VCaP (cell line): ENCODE measurements at regions not wholly inside any gene's neighbourhood (a gene's known extent, or its start where the extent isn't known, plus 50 kb on each side); places are given as distances from the start of the nearest gene placed in this dataset.
A peak's percentile ranks its signal among the peaks of the same experiment; 100 is the strongest.

Source experiments
- H3K27ac ChIP-seq: fragments of 450-650 bp; 2 replicates; pipeline ENCODE4 v1.5.1; 2017
- TF ChIP-seq, protein P1 (sequence below): fragments of 450-650 bp; conservative IDR thresholded peaks from 2 replicates; pipeline ENCODE4 v1.5.1; 2017; ENCODE audit warnings: mild to moderate bottlenecking, moderate library complexity

DNA sequence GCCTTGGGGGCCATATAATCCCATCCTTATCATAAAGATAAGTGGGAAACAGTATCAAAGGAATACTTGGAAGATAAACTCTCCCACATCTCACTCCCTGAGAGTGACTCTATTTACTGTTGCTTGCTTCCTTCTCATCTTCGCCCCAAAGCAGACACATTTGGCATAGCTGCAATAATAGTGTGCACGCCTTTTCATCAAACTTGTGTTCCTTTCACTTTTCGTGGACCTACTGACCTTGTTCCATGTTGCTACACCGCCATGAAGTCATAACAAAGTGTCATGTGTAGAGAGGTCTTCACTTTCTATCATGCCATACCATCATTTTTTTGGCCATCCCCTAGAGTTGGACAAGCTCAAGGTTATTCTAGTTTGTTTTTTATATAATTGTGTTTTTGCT is 200.0 kb upstream of the MSX2 start:
- TF ChIP-seq, protein P1, sequence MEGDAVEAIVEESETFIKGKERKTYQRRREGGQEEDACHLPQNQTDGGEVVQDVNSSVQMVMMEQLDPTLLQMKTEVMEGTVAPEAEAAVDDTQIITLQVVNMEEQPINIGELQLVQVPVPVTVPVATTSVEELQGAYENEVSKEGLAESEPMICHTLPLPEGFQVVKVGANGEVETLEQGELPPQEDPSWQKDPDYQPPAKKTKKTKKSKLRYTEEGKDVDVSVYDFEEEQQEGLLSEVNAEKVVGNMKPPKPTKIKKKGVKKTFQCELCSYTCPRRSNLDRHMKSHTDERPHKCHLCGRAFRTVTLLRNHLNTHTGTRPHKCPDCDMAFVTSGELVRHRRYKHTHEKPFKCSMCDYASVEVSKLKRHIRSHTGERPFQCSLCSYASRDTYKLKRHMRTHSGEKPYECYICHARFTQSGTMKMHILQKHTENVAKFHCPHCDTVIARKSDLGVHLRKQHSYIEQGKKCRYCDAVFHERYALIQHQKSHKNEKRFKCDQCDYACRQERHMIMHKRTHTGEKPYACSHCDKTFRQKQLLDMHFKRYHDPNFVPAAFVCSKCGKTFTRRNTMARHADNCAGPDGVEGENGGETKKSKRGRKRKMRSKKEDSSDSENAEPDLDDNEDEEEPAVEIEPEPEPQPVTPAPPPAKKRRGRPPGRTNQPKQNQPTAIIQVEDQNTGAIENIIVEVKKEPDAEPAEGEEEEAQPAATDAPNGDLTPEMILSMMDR = no peak
- H3K27ac ChIP-seq = no peak overlapping the region

DNA sequence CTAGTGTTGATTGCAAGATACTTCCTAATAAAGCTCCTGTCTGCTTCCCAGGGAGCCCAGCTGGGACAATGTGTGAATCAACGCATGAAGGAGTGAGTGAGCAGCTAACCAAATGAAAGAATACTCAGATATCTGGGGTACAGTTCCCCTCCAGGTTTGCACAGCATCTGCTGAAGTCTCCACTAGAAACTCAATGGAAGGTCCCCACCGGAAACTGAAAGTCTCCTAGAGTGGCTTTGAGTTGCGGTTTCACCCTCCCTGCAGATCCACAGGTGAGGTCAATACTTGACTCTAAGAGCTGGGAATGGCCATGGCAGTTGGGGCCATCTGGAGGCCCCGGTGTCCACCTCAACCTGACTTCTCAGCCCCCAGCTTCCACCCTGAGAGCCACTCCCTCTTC is 198.2 kb upstream of the MSX2 start:
- no peak overlapping the region for H3K27ac ChIP-seq
- TF ChIP-seq, protein P1 = no peak

DNA sequence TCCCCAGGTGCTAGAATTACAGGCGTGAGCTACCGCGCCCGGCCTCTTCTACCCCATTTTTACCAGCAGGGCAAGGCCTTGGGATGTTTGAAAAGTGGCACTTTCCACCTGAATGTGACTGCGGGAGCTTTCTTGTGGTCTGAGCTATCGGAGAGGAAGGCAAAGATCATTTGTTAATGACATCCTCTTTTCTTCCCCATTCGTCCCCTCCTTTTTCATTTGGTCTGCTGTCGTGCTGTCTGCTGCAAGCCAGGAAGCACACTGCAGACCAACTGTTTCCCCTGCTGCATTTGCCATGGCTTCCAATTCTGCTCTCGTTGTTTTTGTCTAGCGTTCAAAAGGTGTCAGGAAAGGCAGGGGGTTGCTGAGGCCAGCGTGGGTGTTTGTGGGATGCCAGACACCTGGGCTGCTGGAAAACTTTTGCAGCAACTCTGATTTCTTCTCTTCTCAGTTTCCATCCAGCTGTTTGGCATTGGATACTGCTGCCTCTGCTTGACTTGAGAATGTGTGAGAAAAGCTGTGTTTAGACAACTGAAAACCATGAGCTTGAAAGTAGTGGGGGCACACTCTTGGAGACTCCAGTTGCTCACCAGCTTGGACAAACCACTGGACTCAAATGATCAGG is 196.4 kb upstream of the MSX2 start:
- H3K27ac ChIP-seq = peak overlapping the region; percentile 2; the same call in 1 of the 2 replicates

DNA sequence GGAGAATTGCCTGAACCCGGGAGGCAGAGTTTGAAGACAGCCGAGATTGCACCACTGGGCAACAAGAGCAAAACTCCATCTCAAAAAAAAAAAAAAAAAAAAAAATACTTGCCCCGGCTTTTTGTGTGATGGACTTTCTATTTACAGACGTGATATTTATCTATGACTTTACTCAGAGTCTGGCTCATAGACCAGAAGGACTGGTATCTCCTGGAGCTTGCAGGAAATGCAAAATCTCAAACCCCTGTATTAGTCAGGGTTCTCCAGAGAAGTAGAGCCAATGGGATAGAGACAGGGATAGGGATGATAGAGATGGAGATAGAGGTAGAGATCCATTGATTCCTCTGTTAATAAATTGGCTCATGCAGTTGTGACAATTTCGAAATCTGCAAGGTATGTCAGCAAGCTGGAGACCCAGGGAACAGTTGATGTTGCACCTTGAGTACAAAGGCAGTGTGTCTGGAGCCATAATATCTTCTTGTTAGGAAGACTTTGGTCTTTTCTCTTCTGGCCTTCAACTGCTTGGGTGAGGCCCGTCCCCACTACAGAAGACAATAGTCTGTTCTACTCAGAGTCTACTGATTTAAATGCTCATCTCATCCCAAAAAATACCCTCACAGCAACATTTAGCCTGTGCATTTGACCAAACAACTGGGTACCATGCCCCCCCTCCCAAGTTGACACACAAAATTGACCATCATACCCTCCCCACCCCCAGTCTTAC is 195.4 kb upstream of the MSX2 start:
- TF ChIP-seq, protein P1 = no peak
- peak overlapping the region; percentile 2; the same call in 1 of the 2 replicates for H3K27ac ChIP-seq

More for the DNA sequence above, 196.4 kb upstream of the MSX2 start:
- TF ChIP-seq, protein P1 = no peak

DNA sequence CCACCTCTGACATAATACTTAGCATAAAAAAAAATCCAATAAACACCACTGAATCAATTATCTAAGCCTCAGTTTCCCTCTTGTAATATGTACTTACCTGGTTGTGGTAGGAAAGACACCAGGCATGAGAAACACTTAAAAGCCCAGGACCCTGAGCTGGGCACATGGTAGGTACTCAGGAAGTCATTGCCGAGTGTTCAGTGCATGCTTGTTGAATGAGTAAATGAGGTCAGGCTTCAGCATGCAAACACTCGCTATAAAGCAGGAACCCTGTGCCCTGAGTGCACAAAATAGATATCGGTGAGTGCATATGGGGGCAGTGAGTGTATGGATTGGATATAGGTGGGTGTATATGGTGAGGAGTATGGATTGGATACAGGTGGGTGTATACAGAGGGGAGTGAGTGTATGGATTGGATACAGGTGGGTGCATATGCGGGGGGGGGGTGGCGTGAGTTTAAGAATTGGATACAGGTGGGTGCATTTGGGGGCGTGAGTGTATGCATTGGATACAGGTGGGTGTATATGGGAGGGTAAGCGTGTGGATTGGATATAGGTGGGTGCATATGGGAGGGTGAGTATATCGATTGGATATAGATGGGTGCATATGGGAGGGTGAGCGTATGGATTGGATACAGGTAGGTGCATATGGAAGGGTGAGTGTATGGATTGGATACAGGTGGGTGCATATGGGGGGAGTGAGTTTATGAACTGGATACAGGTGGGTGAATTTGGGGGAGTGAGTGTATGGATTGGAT is 194.3 kb upstream of the MSX2 start:
- no peak overlapping the region for H3K27ac ChIP-seq
- TF ChIP-seq, protein P1 = no peak

DNA sequence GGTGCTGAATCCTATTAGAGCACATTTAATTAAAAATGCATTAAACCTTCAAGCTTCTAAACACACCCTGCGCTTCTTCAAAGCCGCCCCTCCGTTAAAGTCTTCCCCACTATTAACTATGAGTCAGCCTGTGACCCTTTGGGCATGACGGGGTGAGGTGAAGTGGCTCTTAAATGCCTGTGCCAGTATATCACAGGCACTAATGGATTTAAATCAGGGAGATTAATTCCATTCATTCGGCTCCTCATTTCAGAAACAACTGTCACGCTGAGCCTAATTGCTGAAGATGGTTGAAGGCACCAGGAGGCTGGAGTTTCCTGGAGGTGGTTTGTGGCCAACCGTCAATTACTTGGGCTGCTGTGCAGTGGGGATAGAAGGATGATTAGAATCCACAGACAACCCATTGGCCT is 192.6 kb upstream of the MSX2 start:
- TF ChIP-seq, protein P1 = no peak
- H3K27ac ChIP-seq = peak overlapping the region; percentile 14; the same call in 1 of the 2 replicates
